Thymus (tissue), 11 donors: ENCODE measurements at regions not wholly inside any gene's neighbourhood (a gene's known extent, or its start where the extent isn't known, plus 50 kb on each side); places are given as distances from the start of the nearest gene placed in this dataset.
"Not testable (repeated sequence)": the region's sequence is repeated elsewhere in the genome, so short reads cannot be mapped to it uniquely, and the experiment has no call there.

Experiments
- DNase-seq, 9 donors: peaks; one replicate each; pipeline ENCODE4 v3.0.0-alpha.2; 2013; ENCODE audit warnings: low spot score in 9 of 9, low read depth in 6 of 9, missing footprints in 1 of 9
- H3K27ac ChIP-seq, 2 donors: one replicate each; pipeline ENCODE4 v1.5.1; 2013; ENCODE audit warnings: control low read depth in 1 of 2, low read depth in 1 of 2, low read length in 1 of 2, mild to moderate bottlenecking in 1 of 2, moderate library complexity in 1 of 2
- H3K27me3 ChIP-seq, 2 donors: one replicate each; pipeline ENCODE4 v1.5.1; 2013; ENCODE audit warnings: low read length in 1 of 2; ENCODE audit not compliant: control insufficient read depth in 2 of 2, insufficient read depth in 1 of 2
- H3K36me3 ChIP-seq, 2 donors: one replicate each; pipeline ENCODE4 v1.5.1; 2013; ENCODE audit warnings: low read length in 1 of 2, mild to moderate bottlenecking in 1 of 2, moderate library complexity in 1 of 2; ENCODE audit not compliant: control insufficient read depth in 2 of 2, insufficient read depth in 2 of 2
- H3K4me1 ChIP-seq, 2 donors: one replicate each; pipeline ENCODE4 v1.5.1; 2013; ENCODE audit warnings: low read length in 2 of 2; ENCODE audit not compliant: control insufficient read depth in 2 of 2, insufficient read depth in 2 of 2
- H3K4me3 ChIP-seq, 2 donors: one replicate each; pipeline ENCODE4 v1.5.1; 2013; ENCODE audit warnings: low read length in 2 of 2, control low read depth in 1 of 2, mild to moderate bottlenecking in 1 of 2
- H3K9me3 ChIP-seq, 2 donors: one replicate each; pipeline ENCODE4 v1.5.1; 2013; ENCODE audit warnings: low read length in 1 of 2, mild to moderate bottlenecking in 1 of 2; ENCODE audit not compliant: control insufficient read depth in 2 of 2, insufficient read depth in 1 of 2
- WGBS: extraction: QIAGEN DNeasy Blood & Tissue Kit; methylation state at CpG from one replicate; pipeline ENCODE4 v1.1.7; 2013; 5-methylcytosine and 5-hydroxymethylcytosine counted together
- donor health status: healthy.

GRCh38 chr2:150266931-150267330 lies 220.5 kb downstream of the RND3 start:
- 96% methylated on average over 2 of the region's 2 CpGs for WGBS
- Histone ChIP-seq H3K4me3 (no peak overlapping the region), H3K36me3 (no peaks in the 10 kb centered on the region), H3K9me3 (no peaks in the 10 kb centered on the region), H3K4me1 (no peaks in the 10 kb centered on the region), H3K27ac (no peak overlapping the region), H3K27me3 (no peaks in the 10 kb centered on the region)
- DNase-seq = no peak

GRCh38 chr2:150264442-150264841 lies 223.0 kb downstream of the RND3 start:
- H3K9me3 ChIP-seq = no peaks in the 10 kb centered on the region
- WGBS = 93% methylated on average over 2 of the region's 2 CpGs
- no peak overlapping the region for H3K4me3 ChIP-seq
- no peak for DNase-seq
- no peaks in the 10 kb centered on the region for H3K27me3 ChIP-seq
- H3K4me1 ChIP-seq = no peaks in the 10 kb centered on the region
- no peaks in the 10 kb centered on the region for H3K36me3 ChIP-seq
- H3K27ac ChIP-seq = no peak overlapping the region

- 86% methylated on average over 2 of the region's 2 CpGs for WGBS
- no peak overlapping the region for H3K27ac ChIP-seq
- no peak for DNase-seq
- no peaks in the 10 kb centered on the region for H3K9me3 ChIP-seq
- H3K4me3 ChIP-seq = no peak overlapping the region
- H3K27me3 ChIP-seq = no peaks in the 10 kb centered on the region
- no peaks in the 10 kb centered on the region for H3K4me1 ChIP-seq
- no peaks in the 10 kb centered on the region for H3K36me3 ChIP-seq
Measured at GRCh38 chr2:150261691-150262090, 225.8 kb downstream of the RND3 start.

GRCh38 chr2:150260636-150261035 lies 226.8 kb downstream of the RND3 start:
- H3K36me3 ChIP-seq = no peaks in the 10 kb centered on the region
- H3K27ac ChIP-seq = no peak overlapping the region
- H3K27me3 ChIP-seq = no peaks in the 10 kb centered on the region
- H3K9me3 ChIP-seq = no peaks in the 10 kb centered on the region
- WGBS = 95% methylated on average over 1 of the region's 1 CpG
- H3K4me1 ChIP-seq = no peaks in the 10 kb centered on the region
- H3K4me3 ChIP-seq = no peak overlapping the region
- no peak for DNase-seq

- Histone ChIP-seq H3K4me1 (no peaks in the 10 kb centered on the region), H3K36me3 (no peaks in the 10 kb centered on the region), H3K27ac (no peak overlapping the region), H3K27me3 (no peaks in the 10 kb centered on the region), H3K4me3 (no peak overlapping the region), H3K9me3 (no peaks in the 10 kb centered on the region)
- 100% methylated on average over 1 of the region's 1 CpG for WGBS
- no peak for DNase-seq
Measured at GRCh38 chr2:150259746-150260145, 227.7 kb downstream of the RND3 start.

- WGBS = 88% methylated on average over 8 of the region's 8 CpGs
- H3K4me1 ChIP-seq = no peaks in the 10 kb centered on the region
- no peaks in the 10 kb centered on the region for H3K9me3 ChIP-seq
- no peak for DNase-seq
- no peak overlapping the region for H3K27ac ChIP-seq
- no peaks in the 10 kb centered on the region for H3K36me3 ChIP-seq
- no peak overlapping the region for H3K4me3 ChIP-seq
- H3K27me3 ChIP-seq = no peaks in the 10 kb centered on the region
Measured at GRCh38 chr2:150258781-150259307, 228.6 kb downstream of the RND3 start.

GRCh38 chr2:150256736-150257135 lies 230.7 kb downstream of the RND3 start:
- WGBS = 92% methylated on average over 3 of the region's 3 CpGs
- no peak overlapping the region for H3K4me3 ChIP-seq
- no peak overlapping the region for H3K27ac ChIP-seq
- H3K27me3 ChIP-seq = no peaks in the 10 kb centered on the region
- no peaks in the 10 kb centered on the region for H3K4me1 ChIP-seq
- H3K9me3 ChIP-seq = no peaks in the 10 kb centered on the region
- H3K36me3 ChIP-seq = no peaks in the 10 kb centered on the region
- DNase-seq = no peak

- H3K4me1 ChIP-seq = no peaks in the 10 kb centered on the region
- no peak for DNase-seq
- no peak overlapping the region for H3K4me3 ChIP-seq
- H3K27me3 ChIP-seq = no peaks in the 10 kb centered on the region
- no peaks in the 10 kb centered on the region for H3K36me3 ChIP-seq
- H3K27ac ChIP-seq = no peak overlapping the region
- no peaks in the 10 kb centered on the region for H3K9me3 ChIP-seq
Measured at GRCh38 chr2:150255528-150255927, 231.9 kb downstream of the RND3 start.

- not testable (repeated sequence) for H3K9me3 ChIP-seq, DNase-seq, H3K36me3 ChIP-seq, H3K4me3 ChIP-seq, H3K27ac ChIP-seq, H3K27me3 ChIP-seq, H3K4me1 ChIP-seq
- WGBS = 88% methylated on average over 1 of the region's 1 CpG
Measured at GRCh38 chr2:150249735-150250134, 237.7 kb downstream of the RND3 start.

- Histone ChIP-seq H3K36me3 (no peaks in the 10 kb centered on the region), H3K27me3 (no peaks in the 10 kb centered on the region), H3K27ac (no peak overlapping the region), H3K9me3 (peaks cover 0 to 5% of the 10 kb centered on the region in 2 donors), H3K4me3 (no peak overlapping the region), H3K4me1 (no peaks in the 10 kb centered on the region)
- DNase-seq = no peak
- 99% methylated on average over 1 of the region's 1 CpG for WGBS
Measured at GRCh38 chr2:150247481-150247880, 240.0 kb downstream of the RND3 start.
